Fibroblast of pulmonary artery (primary cell): ENCODE measurements at regions not wholly inside any gene's neighbourhood (a gene's known extent, or its start where the extent isn't known, plus 50 kb on each side); places are given as distances from the start of the nearest gene placed in this dataset.
"Not testable (repeated sequence)": the region's sequence is repeated elsewhere in the genome, so short reads cannot be mapped to it uniquely, and the experiment has no call there.

ENCODE experiments used
- DNase-seq: peaks from one replicate; pipeline ENCODE4 v3.0.0-alpha.2; 2010; ENCODE audit warnings: low read depth
- H3K4me3 ChIP-seq: replicated peaks from 2 replicates; pipeline ENCODE4 v1.5.1; 2011; ENCODE audit warnings: low read depth, mild to moderate bottlenecking, control low read depth, low read length, moderate library complexity
- TF ChIP-seq, protein P1 (sequence below): IDR thresholded peaks from 2 replicates; pipeline ENCODE4 v1.5.1; 2011; ENCODE audit warnings: mild to moderate bottlenecking, control low read depth, low read length, inconsistent platforms; ENCODE audit errors: missing control alignments

DNA sequence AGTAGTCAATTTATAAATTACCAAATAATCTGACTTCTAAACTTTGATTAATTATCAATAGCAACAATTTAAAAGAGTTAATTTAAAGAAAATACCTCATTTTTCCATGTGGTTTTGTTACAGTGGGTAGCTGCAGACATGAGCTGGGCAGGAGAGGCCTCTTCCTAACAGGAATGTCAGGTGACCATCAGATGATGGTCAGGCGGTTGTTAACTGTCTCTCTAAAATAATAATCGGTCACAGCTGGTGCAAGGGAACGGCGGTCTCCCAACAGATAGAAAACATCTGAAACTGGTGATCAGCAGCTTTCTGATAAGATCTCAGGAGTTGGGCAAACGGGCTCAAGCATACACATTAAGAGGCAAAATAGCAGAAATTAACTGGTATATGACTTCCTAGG lies 342.7 kb upstream of the CYLC2 start:
- DNase-seq: no peak
- TF ChIP-seq, protein P1, sequence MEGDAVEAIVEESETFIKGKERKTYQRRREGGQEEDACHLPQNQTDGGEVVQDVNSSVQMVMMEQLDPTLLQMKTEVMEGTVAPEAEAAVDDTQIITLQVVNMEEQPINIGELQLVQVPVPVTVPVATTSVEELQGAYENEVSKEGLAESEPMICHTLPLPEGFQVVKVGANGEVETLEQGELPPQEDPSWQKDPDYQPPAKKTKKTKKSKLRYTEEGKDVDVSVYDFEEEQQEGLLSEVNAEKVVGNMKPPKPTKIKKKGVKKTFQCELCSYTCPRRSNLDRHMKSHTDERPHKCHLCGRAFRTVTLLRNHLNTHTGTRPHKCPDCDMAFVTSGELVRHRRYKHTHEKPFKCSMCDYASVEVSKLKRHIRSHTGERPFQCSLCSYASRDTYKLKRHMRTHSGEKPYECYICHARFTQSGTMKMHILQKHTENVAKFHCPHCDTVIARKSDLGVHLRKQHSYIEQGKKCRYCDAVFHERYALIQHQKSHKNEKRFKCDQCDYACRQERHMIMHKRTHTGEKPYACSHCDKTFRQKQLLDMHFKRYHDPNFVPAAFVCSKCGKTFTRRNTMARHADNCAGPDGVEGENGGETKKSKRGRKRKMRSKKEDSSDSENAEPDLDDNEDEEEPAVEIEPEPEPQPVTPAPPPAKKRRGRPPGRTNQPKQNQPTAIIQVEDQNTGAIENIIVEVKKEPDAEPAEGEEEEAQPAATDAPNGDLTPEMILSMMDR: no peak
- H3K4me3 ChIP-seq: no peak overlapping the region

DNA sequence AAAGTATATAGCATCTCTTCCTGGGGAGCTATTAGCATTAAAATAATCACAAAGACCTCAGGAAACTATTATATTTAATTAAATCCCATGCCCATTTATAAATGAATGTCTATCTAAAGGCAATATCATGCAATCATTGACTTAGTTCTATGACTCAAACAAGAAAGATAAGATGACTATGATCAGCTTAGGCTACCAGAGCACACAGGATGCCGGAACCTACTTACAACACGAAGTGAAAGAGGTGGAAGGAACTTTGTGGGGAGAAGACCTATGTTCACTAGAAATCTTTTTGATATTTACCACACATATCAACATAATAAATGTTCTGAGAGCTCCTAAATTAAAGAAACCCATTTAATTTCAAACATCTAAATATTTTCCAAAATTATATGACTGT lies 344.2 kb upstream of the CYLC2 start:
- DNase-seq: no peak
- no peak overlapping the region for H3K4me3 ChIP-seq
- TF ChIP-seq, protein P1: no peak

DNA sequence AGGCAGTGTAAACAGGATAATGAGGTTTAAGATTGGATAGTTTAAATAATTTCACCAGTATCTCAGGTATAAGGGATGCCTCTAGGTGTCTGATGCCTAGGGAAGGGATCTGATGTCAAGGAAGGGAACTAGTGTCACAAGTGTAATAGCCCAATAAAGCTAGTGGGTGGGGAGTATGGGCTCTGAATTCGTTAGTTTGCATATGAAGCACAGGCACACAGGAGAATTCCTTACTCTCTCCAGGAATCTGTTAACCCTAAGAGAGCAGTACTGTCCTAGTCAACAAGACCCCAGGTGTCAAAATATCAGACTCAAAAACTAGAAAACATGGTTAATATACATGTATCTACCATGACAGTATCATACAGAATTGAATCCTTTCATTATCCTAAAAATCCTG lies 352.5 kb upstream of the CYLC2 start:
- no peak for DNase-seq
- H3K4me3 ChIP-seq: no peak overlapping the region
- TF ChIP-seq, protein P1: no peak

DNA sequence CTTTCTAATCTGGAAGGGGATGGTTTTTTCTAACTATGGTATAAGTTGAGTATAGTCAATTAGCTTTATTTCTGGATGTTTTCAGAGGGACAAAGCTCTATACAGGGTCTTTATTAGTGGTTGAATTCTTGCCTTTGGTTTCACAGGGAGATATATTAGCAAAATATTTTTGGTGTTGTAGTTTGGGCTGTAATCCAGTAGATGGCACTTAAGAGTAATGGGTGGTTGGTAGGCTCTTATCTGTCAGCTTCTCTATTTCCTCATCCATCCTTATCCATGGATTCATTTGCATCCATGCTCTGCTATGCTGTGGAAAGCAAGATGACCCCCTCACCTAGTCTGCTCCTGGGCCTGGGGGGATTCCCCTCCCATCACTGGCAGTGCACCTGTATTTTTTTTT lies 363.6 kb upstream of the CYLC2 start:
- H3K4me3 ChIP-seq: no peak overlapping the region
- DNase-seq: peak; percentile 5
- TF ChIP-seq, protein P1: peak; percentile 23

DNA sequence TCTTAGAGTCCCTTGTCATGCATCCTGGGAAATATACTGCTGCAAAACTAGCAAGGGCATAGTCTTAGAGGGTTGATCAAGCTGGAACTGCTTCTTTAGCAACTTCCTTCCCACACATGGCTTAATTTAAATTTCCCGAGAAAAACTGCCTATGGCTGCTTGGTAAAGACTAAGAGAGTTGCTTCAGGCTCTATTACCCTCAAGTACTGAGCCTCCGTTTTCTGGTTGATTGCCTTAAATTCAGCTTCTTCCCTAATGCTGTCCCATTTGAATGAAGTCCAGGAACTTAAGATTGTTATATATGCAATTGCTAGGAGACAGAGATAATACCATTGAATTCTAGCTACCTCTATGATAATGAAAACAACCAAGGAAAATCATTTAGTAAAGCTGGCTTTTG lies 385.7 kb upstream of the CYLC2 start:
- DNase-seq: no peak
- TF ChIP-seq, protein P1: no peak
- no peak overlapping the region for H3K4me3 ChIP-seq

DNA sequence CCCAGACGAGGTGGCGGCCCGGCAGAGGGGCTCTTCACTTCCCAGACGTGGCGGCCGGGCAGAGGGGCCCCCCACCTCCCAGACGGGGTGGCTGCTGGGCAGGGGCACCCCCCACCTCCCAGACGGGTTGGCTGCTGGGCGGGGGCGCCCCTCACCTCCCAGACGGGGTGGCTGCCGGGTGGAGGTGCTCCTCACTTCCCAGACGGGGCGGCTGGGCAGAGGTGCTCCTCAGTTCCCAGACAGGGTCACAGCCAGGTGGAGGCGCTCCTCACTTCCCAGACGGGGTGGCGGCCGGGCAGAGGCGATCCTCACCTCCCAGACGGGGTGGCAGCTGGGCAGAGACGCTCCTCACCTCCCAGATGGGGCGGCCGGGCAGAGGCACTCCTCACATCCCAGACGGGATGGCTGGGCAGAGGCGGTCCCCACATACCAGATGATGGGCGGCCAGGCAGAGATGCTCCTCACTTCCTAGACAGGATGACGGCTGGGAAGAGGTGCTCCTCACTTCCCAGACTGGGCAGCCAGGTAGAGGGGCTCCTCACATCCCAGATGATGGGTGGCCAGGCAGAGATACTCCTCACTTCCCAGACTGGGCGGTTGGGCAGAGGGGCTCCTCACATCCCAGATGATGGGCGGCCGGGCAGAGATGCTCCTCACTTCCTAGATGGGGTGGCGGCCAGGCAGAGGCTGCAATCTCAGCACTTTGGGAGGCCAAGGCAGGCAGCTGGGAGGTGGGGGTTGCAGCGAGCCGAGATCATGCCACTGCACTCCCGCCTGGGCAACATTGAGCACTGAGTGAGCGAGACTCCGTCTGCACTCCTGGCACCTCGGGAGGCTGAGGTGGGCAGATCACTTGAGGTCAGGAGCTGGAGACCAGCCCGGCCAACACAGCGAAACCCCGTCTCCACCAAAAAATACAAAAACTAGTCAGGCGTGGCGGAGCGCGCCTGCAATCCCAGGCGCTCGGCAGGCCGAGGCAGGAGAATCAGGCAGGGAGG lies 391.6 kb upstream of the CYLC2 start:
- DNase-seq, H3K4me3 ChIP-seq: not testable (repeated sequence)

DNA sequence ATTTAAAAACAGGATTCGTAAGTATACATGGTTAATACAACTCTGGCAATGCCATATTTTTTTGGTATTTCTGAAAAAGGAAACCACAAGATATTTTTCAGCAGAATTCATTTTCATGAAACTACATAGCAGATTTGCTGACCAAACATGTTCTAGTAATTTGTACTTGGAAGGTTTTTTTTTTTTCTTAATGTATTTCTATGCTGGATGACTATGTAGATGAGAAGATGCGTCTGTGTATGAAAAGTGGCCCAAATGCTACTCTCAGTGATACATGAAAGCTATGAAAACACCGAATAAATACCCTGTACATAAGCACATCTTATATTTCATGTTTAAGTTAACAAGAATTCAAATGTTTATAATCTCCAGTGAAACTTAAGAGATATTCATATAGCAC lies 400.9 kb upstream of the CYLC2 start:
- H3K4me3 ChIP-seq: no peak overlapping the region
- TF ChIP-seq, protein P1: no peak
- no peak for DNase-seq
